ENCODE measurements at regions not wholly inside any gene's neighbourhood (a gene's known extent, or its start where the extent isn't known, plus 50 kb on each side); places are given as distances from the start of the nearest gene placed in this dataset.

GRCh38 chr6:84414531-84414930, 187.1 kb upstream of the CEP162 start:
- no peak for DNase-seq

- no peak for DNase-seq
These were observed 183.7 kb upstream of the CEP162 start for GRCh38 chr6:84411060-84411629.

- no peak for DNase-seq
These were observed 182.5 kb upstream of the CEP162 start for GRCh38 chr6:84409911-84410310.

GRCh38 chr6:84408028-84408427, 180.6 kb upstream of the CEP162 start:
- no peak for DNase-seq

- no peak for DNase-seq
These were observed 176.1 kb upstream of the CEP162 start for GRCh38 chr6:84403545-84403944.

- DNase-seq, result no peak
These were observed 171.6 kb upstream of the CEP162 start for GRCh38 chr6:84399003-84399402.

GRCh38 chr6:84392261-84392660, 164.8 kb upstream of the CEP162 start:
- DNase-seq, result no peak

- DNase-seq, result no peak
These were observed 163.4 kb upstream of the CEP162 start for GRCh38 chr6:84390851-84391250.

GRCh38 chr6:84390334-84390733, 162.9 kb upstream of the CEP162 start:
- DNase-seq, result no peak

GRCh38 chr6:84379142-84379541, 151.7 kb upstream of the CEP162 start:
- no peak for DNase-seq

- no peak for DNase-seq
These were observed 144.8 kb upstream of the CEP162 start for GRCh38 chr6:84372290-84372689.

- no peak for DNase-seq
These were observed 144.2 kb upstream of the CEP162 start for GRCh38 chr6:84371681-84372080.

GRCh38 chr6:84362193-84362821, 134.9 kb upstream of the CEP162 start:
- no peak for DNase-seq

- DNase-seq, result no peak
These were observed 134.1 kb upstream of the CEP162 start for GRCh38 chr6:84361372-84362192.

- DNase-seq, result no peak
These were observed 132.6 kb upstream of the CEP162 start for GRCh38 chr6:84360039-84360438.

- DNase-seq, result no peak
These were observed 131.1 kb upstream of the CEP162 start for GRCh38 chr6:84358581-84358980.

GRCh38 chr6:84357631-84358030, 130.2 kb upstream of the CEP162 start:
- DNase-seq, result no peak

- no peak for DNase-seq
These were observed 129.5 kb upstream of the CEP162 start for GRCh38 chr6:84356907-84357306.

GRCh38 chr6:84353459-84354423, 126.3 kb upstream of the CEP162 start:
- DNase-seq, result peak; percentile 66

GRCh38 chr6:84350397-84350796, 123.0 kb upstream of the CEP162 start:
- DNase-seq, result no peak

GRCh38 chr6:84349542-84349941, 122.1 kb upstream of the CEP162 start:
- DNase-seq, result no peak

GRCh38 chr6:84348801-84349200, 121.4 kb upstream of the CEP162 start:
- DNase-seq, result no peak

GRCh38 chr6:84346372-84346771, 118.9 kb upstream of the CEP162 start:
- DNase-seq, result no peak

Measured in NCI-H2029 treated with DMSO at 0.1 percent for 48 hours (cell line).